OCI-LY1 (cell line): ENCODE measurements at regions not wholly inside any gene's neighbourhood (a gene's known extent, or its start where the extent isn't known, plus 50 kb on each side); places are given as distances from the start of the nearest gene placed in this dataset.

ENCODE experiments used
- EZH2 ChIP-seq: fragments of 200-600 bp; sonication (generic), shearing (Covaris generic); IDR thresholded peaks from 2 replicates; pipeline ENCODE4 v1.8.0; 2017; ENCODE audit warnings: borderline replicate concordance, mixed run types, mild to moderate bottlenecking, antibody characterized with exemption, low read length, moderate library complexity, mixed read lengths
- TF ChIP-seq, protein P1 (sequence below): fragments of 200-600 bp; sonication (generic), shearing (Covaris generic); IDR thresholded peaks from 2 replicates; pipeline ENCODE4 v1.5.1; 2017; ENCODE audit warnings: mild to moderate bottlenecking, antibody characterized with exemption, low read length, moderate library complexity, mixed read lengths

DNA sequence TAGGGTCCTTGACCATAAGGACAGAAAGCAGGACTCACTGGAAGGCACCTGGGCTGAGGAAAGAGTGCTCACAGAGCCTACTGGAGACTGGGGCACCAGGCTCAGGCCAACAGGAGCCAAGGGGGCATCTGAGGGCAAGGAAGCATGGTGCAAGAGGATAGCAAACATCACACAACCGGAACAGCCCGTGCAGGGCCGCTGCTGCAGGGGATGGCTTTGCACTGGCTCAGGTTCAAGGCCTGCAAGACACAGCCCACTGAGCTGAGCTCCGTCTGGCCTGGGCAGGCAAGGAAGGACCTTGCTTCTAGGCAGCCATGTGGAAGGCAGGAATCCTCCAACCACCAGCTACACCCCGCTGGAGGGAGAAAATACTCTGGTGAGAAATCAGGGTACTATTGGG, 59.8 kb upstream of the KIF26B start:
- TF ChIP-seq, protein P1, sequence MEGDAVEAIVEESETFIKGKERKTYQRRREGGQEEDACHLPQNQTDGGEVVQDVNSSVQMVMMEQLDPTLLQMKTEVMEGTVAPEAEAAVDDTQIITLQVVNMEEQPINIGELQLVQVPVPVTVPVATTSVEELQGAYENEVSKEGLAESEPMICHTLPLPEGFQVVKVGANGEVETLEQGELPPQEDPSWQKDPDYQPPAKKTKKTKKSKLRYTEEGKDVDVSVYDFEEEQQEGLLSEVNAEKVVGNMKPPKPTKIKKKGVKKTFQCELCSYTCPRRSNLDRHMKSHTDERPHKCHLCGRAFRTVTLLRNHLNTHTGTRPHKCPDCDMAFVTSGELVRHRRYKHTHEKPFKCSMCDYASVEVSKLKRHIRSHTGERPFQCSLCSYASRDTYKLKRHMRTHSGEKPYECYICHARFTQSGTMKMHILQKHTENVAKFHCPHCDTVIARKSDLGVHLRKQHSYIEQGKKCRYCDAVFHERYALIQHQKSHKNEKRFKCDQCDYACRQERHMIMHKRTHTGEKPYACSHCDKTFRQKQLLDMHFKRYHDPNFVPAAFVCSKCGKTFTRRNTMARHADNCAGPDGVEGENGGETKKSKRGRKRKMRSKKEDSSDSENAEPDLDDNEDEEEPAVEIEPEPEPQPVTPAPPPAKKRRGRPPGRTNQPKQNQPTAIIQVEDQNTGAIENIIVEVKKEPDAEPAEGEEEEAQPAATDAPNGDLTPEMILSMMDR, result no peak
- TF ChIP-seq EZH2, result no peak
